RKO (cell line): ENCODE measurements at regions not wholly inside any gene's neighbourhood (a gene's known extent, or its start where the extent isn't known, plus 50 kb on each side); places are given as distances from the start of the nearest gene placed in this dataset.
"Not testable (repeated sequence)": the region's sequence is repeated elsewhere in the genome, so short reads cannot be mapped to it uniquely, and the experiment has no call there.

Experiments used
- DNase-seq: peaks from one replicate; pipeline ENCODE4 v3.0.0-alpha.2; 2016; ENCODE audit warnings: low spot score

GRCh38 chr16:61432421-61432820, 603.8 kb downstream of the CDH8 start:
- no peak for DNase-seq

- DNase-seq: no peak
Measured at GRCh38 chr16:61421111-61421510, 615.1 kb downstream of the CDH8 start.

- DNase-seq: no peak
Measured at GRCh38 chr16:61419791-61420190, 616.4 kb downstream of the CDH8 start.

GRCh38 chr16:61418802-61419201, 617.4 kb downstream of the CDH8 start:
- not testable (repeated sequence) for DNase-seq

GRCh38 chr16:61415126-61415525, 621.1 kb downstream of the CDH8 start:
- no peak for DNase-seq

GRCh38 chr16:61413021-61413420, 623.2 kb downstream of the CDH8 start:
- no peak for DNase-seq

GRCh38 chr16:61412562-61412961, 623.7 kb downstream of the CDH8 start:
- DNase-seq: no peak

GRCh38 chr16:61409604-61410003, 626.6 kb downstream of the CDH8 start:
- no peak for DNase-seq

- DNase-seq: no peak
Measured at GRCh38 chr16:61403386-61403785, 632.9 kb downstream of the CDH8 start.

GRCh38 chr16:61391896-61392295, 644.3 kb downstream of the CDH8 start:
- no peak for DNase-seq

GRCh38 chr16:61390965-61391637, 645.1 kb downstream of the CDH8 start:
- no peak for DNase-seq

- no peak for DNase-seq
Measured at GRCh38 chr16:61385392-61386071, 650.7 kb downstream of the CDH8 start.

- no peak for DNase-seq
Measured at GRCh38 chr16:61382435-61382834, 653.8 kb downstream of the CDH8 start.

GRCh38 chr16:61379311-61379710, 656.9 kb downstream of the CDH8 start:
- no peak for DNase-seq

- no peak for DNase-seq
Measured at GRCh38 chr16:61374071-61374470, 662.2 kb downstream of the CDH8 start.

GRCh38 chr16:61371881-61372280, 664.4 kb downstream of the CDH8 start:
- DNase-seq: no peak

GRCh38 chr16:61371388-61371787, 664.9 kb downstream of the CDH8 start:
- no peak for DNase-seq

- no peak for DNase-seq
Measured at GRCh38 chr16:61370564-61370963, 665.7 kb downstream of the CDH8 start.

- DNase-seq: peak; percentile 4
Measured at GRCh38 chr16:61366006-61366405, 670.2 kb downstream of the CDH8 start.

- no peak for DNase-seq
Measured at GRCh38 chr16:61364990-61365389, 671.2 kb downstream of the CDH8 start.

GRCh38 chr16:61362585-61362984, 673.7 kb downstream of the CDH8 start:
- DNase-seq: no peak

GRCh38 chr16:61344791-61345190, 691.4 kb downstream of the CDH8 start:
- DNase-seq: no peak

- DNase-seq: no peak
Measured at GRCh38 chr16:61332461-61332860, 703.8 kb downstream of the CDH8 start.

- no peak for DNase-seq
Measured at GRCh38 chr16:61324044-61324443, 712.2 kb downstream of the CDH8 start.
